GM18868 (cell line): ENCODE measurements at regions not wholly inside any gene's neighbourhood (a gene's known extent, or its start where the extent isn't known, plus 50 kb on each side); places are given as distances from the start of the nearest gene placed in this dataset.

Experiments used
- ATAC-seq: cut with Tn5 transposase; IDR thresholded peaks from one replicate; pipeline ENCODE4 v1.9.1; 2021; ENCODE audit warnings: mild to moderate bottlenecking, moderate library complexity; ENCODE audit not compliant: unreplicated experiment

DNA sequence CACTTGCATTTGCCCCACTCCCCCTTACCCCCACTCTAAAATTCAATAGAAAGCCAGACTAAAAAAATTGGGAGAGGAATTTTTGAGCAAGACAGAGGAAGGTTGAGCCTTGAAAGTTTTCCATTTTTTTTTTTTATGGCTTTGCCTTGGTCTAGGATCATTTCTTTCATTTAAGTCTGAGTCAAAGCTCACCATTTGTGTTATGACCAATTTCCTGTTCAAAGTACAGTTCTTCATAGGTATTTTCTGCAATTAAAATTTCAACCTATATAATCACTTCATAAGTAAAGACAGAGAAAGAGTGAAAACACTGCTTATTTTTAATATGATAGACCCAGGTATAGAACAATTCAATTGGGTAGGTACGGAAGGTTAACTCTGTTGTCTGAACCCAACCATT, 436.6 kb upstream of the ADGRL2 start:
- no peak for ATAC-seq

DNA sequence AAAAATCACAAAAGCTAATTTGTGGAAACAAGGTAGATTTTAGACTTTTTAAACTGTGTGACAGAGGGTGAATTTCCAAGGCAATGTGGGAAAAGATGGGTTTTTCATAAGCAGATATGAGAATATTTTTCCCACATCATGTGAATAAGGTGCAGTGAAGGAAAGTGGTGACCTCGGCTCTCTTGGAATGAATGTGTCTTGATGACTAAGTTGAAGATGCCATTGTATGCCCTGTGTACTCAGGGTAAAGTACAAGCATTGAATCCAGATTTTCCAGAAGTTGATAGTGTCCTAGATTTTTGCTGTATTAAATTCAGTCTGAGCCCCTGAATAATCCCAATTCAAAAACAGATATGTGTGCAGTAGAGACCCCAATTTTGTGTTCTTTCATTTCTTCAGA, 442.6 kb upstream of the ADGRL2 start:
- ATAC-seq, result no peak

GRCh38 chr1:81351864-81352263, 448.9 kb upstream of the ADGRL2 start:
- no peak for ATAC-seq

DNA sequence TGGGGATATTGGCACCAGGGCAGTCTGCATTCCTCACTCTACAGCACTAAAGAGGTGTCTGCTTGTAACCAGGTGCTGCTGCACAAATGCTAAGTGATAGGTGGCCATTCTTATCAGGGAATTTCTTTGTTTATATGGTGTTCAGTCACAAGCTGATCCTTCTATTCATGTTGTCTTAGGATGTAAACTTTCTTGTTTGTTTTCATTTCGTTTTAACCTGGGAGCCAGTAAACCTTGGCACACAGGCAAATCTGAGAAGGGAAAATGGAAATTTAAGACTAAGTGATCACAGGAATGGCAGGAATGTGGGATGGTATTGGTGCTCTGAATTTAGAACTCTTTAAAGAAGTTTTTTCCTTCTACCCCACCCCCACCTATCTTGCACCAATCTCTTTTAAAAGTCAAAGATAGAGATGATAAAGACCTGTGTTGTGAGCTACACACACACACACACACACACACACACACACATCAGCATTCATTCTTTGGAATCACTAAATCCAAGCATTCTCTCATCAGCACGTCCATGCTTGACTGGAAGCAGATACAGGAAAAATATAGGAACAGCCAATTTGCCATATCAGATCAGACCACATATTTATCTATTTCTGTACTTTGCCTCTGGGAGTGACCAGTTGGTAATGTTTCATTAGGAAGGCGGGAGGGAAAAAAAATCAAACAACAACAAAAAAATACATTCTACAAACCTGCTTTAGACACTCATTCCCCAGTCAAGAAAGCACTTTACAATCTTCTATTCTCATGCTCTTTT, 451.4 kb upstream of the ADGRL2 start:
- ATAC-seq, result no peak

- no peak for ATAC-seq
Measured at GRCh38 chr1:81345110-81345509, 455.6 kb upstream of the ADGRL2 start.

DNA sequence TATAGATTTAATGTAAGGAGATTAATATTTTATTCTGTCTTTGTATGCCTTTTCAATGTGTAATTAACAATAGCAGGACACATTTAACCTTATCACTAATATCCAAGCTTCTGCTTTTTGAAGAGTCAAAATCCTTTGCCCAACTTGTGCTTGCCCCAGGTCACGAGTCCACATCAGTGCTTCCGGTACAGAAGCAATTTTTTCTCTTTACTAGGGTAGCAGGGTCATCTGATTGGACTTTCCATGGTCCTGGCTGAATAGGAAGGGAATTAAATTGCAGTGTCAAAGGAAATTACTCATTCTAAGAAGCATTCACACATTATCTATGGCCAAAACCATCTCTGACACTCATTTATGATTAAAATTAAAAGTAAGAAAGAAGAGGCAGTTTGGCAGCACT, 460.5 kb upstream of the ADGRL2 start:
- ATAC-seq, result no peak

GRCh38 chr1:81337226-81337625, 463.5 kb upstream of the ADGRL2 start:
- no peak for ATAC-seq

GRCh38 chr1:81335876-81336275, 464.9 kb upstream of the ADGRL2 start:
- ATAC-seq, result no peak

DNA sequence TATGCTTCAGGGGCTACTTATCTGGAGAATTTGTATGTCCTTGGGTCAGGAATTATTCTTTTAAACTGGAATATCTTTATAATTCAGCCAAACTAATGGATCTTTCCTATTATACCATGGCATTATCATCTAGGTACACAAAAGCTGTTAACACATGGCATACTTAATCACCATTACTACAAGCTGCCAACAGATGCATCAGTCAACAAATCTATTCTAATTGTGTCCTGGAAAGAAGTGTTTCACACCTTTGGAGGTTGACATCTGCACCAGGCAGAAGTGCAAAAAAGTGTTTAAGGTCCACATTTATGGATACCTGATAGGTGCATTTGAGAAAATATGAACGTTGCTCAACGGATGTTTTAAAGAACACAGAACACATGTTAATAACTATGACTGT, 470.2 kb upstream of the ADGRL2 start:
- no peak for ATAC-seq

GRCh38 chr1:81330111-81330510, 470.6 kb upstream of the ADGRL2 start:
- no peak for ATAC-seq

DNA sequence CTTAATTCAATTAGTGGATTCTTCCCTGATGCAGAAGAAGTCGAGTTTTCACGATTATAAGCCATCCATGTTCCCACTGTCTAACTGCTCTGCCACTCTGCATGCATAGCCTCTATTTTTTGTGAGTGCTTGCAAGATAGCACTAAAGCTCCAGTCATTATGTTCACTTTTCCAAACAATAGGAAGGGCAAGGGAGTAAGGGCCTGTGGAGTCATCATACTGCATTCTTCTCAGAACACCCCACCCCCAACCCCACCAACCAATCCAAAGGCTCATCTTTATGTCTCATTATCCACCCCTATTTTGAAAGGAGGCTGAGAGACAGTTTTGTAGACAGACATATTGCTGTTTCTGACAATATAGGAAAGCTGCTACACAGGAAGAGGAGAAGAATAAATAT, 471.7 kb upstream of the ADGRL2 start:
- ATAC-seq, result no peak

- no peak for ATAC-seq
Measured at GRCh38 chr1:81327743-81328142, 473.0 kb upstream of the ADGRL2 start.

- no peak for ATAC-seq
Measured at GRCh38 chr1:81327103-81327710, 473.5 kb upstream of the ADGRL2 start.

DNA sequence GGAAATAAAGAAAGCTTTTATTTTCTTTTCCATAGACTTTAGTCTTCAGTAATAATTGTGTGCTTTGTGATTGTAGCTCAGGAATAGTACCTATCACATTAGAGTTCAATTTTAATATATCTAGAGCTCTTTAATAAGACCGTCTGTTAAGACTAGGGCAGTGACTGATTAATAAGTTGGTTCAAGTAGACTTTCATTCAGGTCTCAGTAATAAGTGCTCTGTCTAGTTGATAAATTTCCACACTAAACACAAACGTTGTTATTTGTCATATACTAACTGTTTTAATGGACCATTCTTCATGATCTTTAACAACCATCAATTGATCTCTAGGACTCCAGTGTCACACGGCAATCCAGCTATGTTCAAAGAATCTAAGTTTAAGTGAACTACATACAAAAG, 474.5 kb upstream of the ADGRL2 start:
- no peak for ATAC-seq

GRCh38 chr1:81325397-81325796, 475.3 kb upstream of the ADGRL2 start:
- ATAC-seq, result no peak

GRCh38 chr1:81323862-81324261, 476.9 kb upstream of the ADGRL2 start:
- ATAC-seq, result no peak

GRCh38 chr1:81317191-81317590, 483.5 kb upstream of the ADGRL2 start:
- no peak for ATAC-seq

DNA sequence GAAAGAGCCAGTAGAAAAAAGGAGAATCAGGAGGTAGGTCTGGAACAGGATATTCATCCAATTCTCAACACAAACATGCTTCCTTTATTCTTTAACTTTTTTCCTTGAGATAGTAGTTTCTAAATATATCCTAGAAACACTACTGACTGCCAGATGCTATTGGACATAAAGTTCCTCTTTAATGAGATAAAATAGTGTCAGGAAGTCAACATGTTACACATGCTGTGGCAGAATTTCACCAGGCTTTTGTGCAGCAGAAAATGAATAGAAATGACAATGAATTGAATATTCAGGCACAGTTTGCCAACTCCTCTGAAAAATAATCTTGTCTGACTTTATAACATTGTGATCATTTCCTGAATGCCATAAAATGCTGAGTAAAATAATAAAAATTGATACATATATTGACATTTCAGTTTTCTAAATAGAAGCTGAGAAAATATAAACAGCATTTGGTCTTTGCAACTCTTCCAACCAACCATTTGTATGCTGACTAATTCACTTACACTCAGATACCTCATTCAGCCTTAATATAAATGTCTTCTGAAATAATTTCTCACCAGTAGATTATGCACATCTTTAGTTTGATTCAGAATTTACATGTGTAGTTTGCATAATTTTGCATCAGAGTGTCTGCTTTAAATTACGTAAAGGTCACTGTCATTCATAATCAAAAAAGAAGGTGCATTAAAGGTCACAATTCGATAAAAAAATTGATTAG, 486.1 kb upstream of the ADGRL2 start:
- no peak for ATAC-seq

DNA sequence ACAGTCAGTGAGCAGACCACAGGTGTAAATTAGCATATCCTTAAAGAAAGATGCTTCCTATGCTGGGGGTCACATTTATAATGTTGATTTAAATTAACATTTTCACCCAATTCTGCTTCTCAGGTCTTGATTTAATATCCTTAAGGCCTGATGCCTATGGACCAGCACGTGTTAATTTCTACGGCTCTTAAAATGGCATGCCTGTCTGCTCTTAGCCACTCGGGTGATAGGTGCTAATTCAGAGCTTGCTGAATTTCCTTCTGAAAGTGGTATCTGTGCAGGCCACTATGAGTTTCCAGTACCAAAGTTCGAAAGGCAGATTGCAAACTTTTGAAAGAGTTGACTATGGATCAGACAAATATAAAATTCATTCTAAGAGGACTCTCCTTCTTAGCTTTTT, 487.4 kb upstream of the ADGRL2 start:
- no peak for ATAC-seq

GRCh38 chr1:81312272-81312754, 488.4 kb upstream of the ADGRL2 start:
- ATAC-seq, result no peak

- no peak for ATAC-seq
Measured at GRCh38 chr1:81310250-81310649, 490.5 kb upstream of the ADGRL2 start.

DNA sequence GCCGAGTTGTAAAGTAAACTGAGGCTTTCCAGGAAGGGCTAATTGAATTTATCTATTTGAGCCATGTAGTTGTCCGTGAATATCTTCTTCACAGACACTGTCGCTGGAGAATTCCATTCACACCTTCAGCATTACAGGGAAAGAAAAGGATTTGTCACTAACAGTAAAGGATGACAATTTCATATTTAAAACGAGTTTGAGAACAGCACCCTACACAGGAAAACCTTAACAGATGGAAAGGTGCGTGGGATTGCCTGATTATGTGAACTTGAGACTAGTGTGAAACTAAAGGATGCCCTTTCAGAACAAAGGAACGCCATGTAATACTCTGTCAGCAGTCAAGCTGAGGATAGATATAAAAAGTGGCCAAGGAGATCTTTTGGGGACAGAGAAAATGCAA, 492.5 kb upstream of the ADGRL2 start:
- ATAC-seq, result no peak
